HEK293T (cell line): ENCODE measurements at regions not wholly inside any gene's neighbourhood (a gene's known extent, or its start where the extent isn't known, plus 50 kb on each side); places are given as distances from the start of the nearest gene placed in this dataset.

Source experiments
- BHLHE40 ChIP-seq: fragments of 450-650 bp; IDR thresholded peaks from 2 replicates; pipeline ENCODE4 v1.6.1; 2016; ENCODE audit warnings: mild to moderate bottlenecking, moderate library complexity, borderline replicate concordance
- CTBP1 ChIP-seq: fragments of 450-650 bp; IDR thresholded peaks from 2 replicates; pipeline ENCODE4 v1.6.1; 2016; ENCODE audit warnings: borderline replicate concordance
- ELF4 ChIP-seq: fragments of 450-650 bp; IDR thresholded peaks from 2 replicates; pipeline ENCODE4 v1.6.1; 2017; ENCODE audit warnings: antibody characterized with exemption
- FOXA1 ChIP-seq: fragments of 450-650 bp; IDR thresholded peaks from 2 replicates; pipeline ENCODE4 v1.6.1; 2016; ENCODE audit warnings: mild to moderate bottlenecking
- FOXK2 ChIP-seq: fragments of 450-650 bp; IDR thresholded peaks from 2 replicates; pipeline ENCODE4 v1.6.1; 2016; ENCODE audit warnings: mild to moderate bottlenecking
- FOXM1 ChIP-seq: fragments of 450-650 bp; IDR thresholded peaks from 2 replicates; pipeline ENCODE4 v1.6.1; 2017; ENCODE audit warnings: mild to moderate bottlenecking, borderline replicate concordance
- HDGF ChIP-seq: fragments of 450-650 bp; IDR thresholded peaks from 2 replicates; pipeline ENCODE4 v1.6.1; 2017; ENCODE audit warnings: antibody characterized with exemption, borderline replicate concordance
- LEF1 ChIP-seq: fragments of 450-650 bp; IDR thresholded peaks from 2 replicates; pipeline ENCODE4 v1.6.1; 2017; ENCODE audit warnings: mild to moderate bottlenecking, borderline replicate concordance
- NFRKB ChIP-seq: fragments of 450-650 bp; IDR thresholded peaks from 2 replicates; pipeline ENCODE4 v1.6.1; 2016; ENCODE audit warnings: mild to moderate bottlenecking, moderate library complexity
- PKNOX1 ChIP-seq: fragments of 450-650 bp; IDR thresholded peaks from 2 replicates; pipeline ENCODE4 v1.6.1; 2016
- SP1 ChIP-seq: fragments of 450-650 bp; IDR thresholded peaks from 2 replicates; pipeline ENCODE4 v1.6.1; 2017
- SUZ12 ChIP-seq: fragments of 450-650 bp; IDR thresholded peaks from 2 replicates; pipeline ENCODE4 v1.6.1; 2016; ENCODE audit warnings: mild to moderate bottlenecking
- TARDBP ChIP-seq: fragments of 450-650 bp; IDR thresholded peaks from 2 replicates; pipeline ENCODE4 v1.6.1; 2016
- ZNF384 ChIP-seq: fragments of 450-650 bp; IDR thresholded peaks from 2 replicates; pipeline ENCODE4 v1.6.1; 2016

DNA sequence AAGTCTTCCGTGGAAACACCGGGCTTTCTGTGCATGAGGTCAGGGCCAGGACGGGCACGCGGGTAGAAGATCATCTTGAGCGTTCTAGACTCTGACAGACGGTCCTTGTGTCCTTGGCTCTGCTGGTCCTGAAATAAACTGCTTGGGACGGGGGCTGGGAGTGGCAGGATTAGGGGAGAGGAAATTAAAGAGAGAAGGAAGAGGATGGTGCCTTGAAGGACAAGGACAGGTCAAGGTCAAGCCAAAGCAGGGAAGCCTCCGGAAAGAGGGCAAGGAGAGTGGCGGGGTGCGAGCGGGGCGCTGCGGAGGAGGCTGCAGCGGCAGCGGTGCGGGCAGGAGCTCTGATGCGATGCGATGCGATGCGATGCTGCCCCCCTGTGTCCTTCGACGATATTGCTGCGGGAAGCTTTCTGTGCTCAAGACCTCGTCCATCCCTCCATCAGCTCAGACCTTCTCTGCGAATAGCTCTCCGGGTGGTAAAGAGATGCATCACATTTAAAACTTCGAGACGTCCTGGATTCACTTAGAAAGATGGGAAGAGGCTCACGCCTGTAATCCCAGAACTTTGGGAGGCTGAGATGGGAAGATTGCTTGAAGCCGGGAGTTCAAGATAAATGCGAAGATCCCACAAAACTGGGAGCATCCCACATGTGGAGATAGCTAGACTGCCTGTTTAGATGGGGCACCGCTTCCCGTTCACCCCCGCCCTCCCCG, 110.1 kb upstream of the TMEM132D start:
- TF ChIP-seq BHLHE40: no peak
- TF ChIP-seq LEF1: no peak
- TF ChIP-seq FOXM1: no peak
- no peak for TF ChIP-seq TARDBP
- TF ChIP-seq ELF4: no peak
- no peak for TF ChIP-seq ZNF384
- no peak for TF ChIP-seq SUZ12
- no peak for TF ChIP-seq SP1
- TF ChIP-seq PKNOX1: no peak
- TF ChIP-seq FOXK2: no peak
- TF ChIP-seq NFRKB: no peak
- no peak for TF ChIP-seq FOXA1
- TF ChIP-seq HDGF: no peak
- TF ChIP-seq CTBP1: no peak
